ENCODE measurements at regions not wholly inside any gene's neighbourhood (a gene's known extent, or its start where the extent isn't known, plus 50 kb on each side); places are given as distances from the start of the nearest gene placed in this dataset.

DNA sequence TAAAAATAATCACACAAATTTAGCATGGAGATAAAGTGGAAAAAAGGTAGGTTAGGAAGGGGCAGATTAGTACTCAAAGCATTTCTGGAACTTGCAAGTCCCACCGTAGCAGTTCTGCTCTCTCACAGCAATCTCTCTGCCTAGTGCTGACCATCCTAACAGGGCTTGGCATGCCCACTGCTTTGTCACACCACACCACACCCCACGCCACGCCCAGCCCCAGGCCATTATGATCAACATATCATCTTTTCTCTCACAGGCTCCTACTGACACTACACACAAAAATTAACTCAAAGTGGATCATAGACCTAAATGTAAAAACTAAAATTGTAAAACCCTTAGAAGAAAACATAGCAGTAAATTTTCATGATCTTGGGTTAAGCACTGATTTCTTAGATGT lies 273.7 kb downstream of the DAD1 start:
- no peak for DNase-seq
- Histone ChIP-seq H3K9me3 (ENCODE audit: severe bottlenecking) (no peaks in the 10 kb centered on the region), H3K4me3 (ENCODE audit: low read depth, low read length) (no peak overlapping the region), H3K36me3 (no peaks in the 10 kb centered on the region), H3K27me3 (ENCODE audit: insufficient read depth, low read depth, severe bottlenecking) (peaks cover 44% of the 10 kb centered on the region), H3K27ac (no peak overlapping the region)
- TF ChIP-seq, protein P1, sequence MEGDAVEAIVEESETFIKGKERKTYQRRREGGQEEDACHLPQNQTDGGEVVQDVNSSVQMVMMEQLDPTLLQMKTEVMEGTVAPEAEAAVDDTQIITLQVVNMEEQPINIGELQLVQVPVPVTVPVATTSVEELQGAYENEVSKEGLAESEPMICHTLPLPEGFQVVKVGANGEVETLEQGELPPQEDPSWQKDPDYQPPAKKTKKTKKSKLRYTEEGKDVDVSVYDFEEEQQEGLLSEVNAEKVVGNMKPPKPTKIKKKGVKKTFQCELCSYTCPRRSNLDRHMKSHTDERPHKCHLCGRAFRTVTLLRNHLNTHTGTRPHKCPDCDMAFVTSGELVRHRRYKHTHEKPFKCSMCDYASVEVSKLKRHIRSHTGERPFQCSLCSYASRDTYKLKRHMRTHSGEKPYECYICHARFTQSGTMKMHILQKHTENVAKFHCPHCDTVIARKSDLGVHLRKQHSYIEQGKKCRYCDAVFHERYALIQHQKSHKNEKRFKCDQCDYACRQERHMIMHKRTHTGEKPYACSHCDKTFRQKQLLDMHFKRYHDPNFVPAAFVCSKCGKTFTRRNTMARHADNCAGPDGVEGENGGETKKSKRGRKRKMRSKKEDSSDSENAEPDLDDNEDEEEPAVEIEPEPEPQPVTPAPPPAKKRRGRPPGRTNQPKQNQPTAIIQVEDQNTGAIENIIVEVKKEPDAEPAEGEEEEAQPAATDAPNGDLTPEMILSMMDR (IDR thresholded peaks at IDR 0.05; ENCODE audit: low read depth, low read length) = no peak

DNA sequence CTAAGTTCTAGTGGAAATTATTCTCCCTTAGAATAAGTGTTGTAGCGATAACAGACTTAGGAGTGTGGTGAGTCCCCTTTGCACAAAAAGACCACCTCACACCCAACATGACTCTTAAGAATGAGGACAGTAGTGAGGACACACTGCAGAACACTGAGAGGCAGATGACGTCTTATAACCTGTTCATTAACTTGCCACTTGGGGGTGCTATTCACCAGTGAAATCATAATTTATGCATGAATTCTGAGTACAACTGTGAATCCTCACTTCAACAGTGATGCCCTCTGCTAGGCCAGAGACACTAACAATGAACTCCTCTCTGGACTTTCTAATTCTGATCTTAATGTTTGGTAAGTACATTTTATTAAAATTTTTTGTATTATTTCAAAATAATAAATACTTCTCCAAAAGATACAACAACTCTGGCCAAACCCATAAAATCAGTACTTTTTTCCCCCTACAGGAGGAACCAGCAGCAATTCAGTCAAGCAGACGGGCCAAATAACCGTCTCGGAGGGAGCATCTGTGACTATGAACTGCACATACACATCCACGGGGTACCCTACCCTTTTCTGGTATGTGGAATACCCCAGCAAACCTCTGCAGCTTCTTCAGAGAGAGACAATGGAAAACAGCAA lies 274.7 kb downstream of the DAD1 start:
- TF ChIP-seq, protein P1 (IDR thresholded peaks at IDR 0.05; ENCODE audit: low read depth, low read length) = peak; percentile 66
- Histone ChIP-seq H3K27ac (no peak overlapping the region), H3K27me3 (ENCODE audit: insufficient read depth, low read depth, severe bottlenecking) (peaks cover 51% of the 10 kb centered on the region), H3K9me3 (ENCODE audit: severe bottlenecking) (no peaks in the 10 kb centered on the region), H3K4me3 (ENCODE audit: low read depth, low read length) (no peak overlapping the region), H3K36me3 (no peaks in the 10 kb centered on the region)
- DNase-seq = peak; percentile 15

DNA sequence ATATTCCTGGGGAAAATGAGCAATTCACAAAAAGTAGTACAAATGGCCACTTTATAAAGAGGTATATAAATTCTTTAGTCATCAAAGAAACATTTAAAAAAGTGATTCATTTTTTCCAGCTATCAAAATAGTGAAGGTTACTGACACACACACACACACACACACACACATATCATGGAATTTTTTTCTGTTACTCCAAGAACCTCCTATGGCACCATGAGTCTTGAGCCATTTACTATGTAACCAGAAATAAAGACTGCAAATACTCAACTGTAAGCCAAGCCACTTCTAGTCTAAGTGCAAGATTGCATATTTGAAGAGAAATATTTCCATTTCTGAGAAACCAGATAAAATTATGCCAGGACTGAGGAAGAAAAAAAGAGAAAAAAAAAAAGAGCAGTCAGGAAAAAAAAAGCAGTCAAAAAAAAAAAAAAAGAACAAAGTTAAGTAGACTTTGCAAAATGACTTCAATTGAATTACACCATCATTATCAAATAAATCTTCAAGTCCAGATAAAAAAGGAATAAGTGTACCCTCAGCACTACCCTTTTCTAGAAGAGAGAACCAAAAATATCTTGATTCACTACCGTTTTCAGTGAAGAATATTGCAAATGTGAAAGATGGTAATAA lies 275.7 kb downstream of the DAD1 start:
- DNase-seq = no peak
- Histone ChIP-seq H3K4me3 (ENCODE audit: low read depth, low read length) (no peak overlapping the region), H3K9me3 (ENCODE audit: severe bottlenecking) (no peaks in the 10 kb centered on the region), H3K27me3 (ENCODE audit: insufficient read depth, low read depth, severe bottlenecking) (peaks cover 57% of the 10 kb centered on the region), H3K36me3 (no peaks in the 10 kb centered on the region), H3K27ac (no peak overlapping the region)
- TF ChIP-seq, protein P1 (IDR thresholded peaks at IDR 0.05; ENCODE audit: low read depth, low read length) = no peak

DNA sequence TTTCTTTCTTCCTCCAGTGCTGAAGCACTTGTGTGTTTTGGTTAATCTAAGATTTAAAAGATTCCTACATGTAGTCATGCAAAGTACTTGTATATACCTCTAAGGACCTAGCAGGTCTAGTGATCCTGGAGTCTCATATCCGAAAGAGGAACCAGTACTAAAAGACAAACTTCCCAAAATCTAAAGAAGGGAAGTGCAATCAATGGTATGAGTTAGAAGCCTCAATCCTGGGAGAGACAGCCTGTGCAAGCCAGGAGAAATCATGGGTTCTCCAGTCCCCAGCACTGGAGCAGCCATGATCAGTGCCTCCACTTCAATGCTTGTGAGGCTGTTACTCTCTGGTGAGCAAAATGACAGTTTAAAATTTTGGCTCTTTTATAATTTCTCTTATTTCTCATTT lies 277.4 kb downstream of the DAD1 start:
- H3K36me3 ChIP-seq = no peaks in the 10 kb centered on the region
- no peak for DNase-seq
- H3K27ac ChIP-seq = no peak overlapping the region
- no peaks in the 10 kb centered on the region for H3K9me3 ChIP-seq (ENCODE audit: severe bottlenecking)
- TF ChIP-seq, protein P1 (IDR thresholded peaks at IDR 0.05; ENCODE audit: low read depth, low read length) = no peak
- peaks cover 55% of the 10 kb centered on the region for H3K27me3 ChIP-seq (ENCODE audit: insufficient read depth, low read depth, severe bottlenecking)
- no peak overlapping the region for H3K4me3 ChIP-seq (ENCODE audit: low read depth, low read length)

DNA sequence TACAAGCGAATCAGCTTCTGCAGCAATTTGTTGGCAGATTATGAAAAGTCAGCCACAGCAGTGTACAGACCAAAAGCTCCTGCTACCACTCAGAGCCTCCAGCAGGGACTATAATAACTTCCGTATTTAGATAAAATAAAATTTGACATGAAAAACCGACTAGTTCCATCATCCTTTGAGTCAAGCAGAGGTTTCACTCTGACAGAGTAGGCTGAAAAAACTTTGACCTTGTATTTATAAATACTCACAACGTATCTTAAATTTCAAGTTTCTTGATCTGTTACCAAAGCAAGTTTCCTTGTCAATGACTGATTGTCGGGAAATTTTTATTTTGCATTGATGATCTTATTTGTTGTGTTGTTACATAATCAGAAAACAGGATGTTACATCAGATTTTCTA lies 283.4 kb downstream of the DAD1 start:
- DNase-seq = no peak
- H3K27me3 ChIP-seq (ENCODE audit: insufficient read depth, low read depth, severe bottlenecking) = peaks cover 74% of the 10 kb centered on the region
- no peak overlapping the region for H3K4me3 ChIP-seq (ENCODE audit: low read depth, low read length)
- no peaks in the 10 kb centered on the region for H3K9me3 ChIP-seq (ENCODE audit: severe bottlenecking)
- H3K27ac ChIP-seq = no peak overlapping the region
- TF ChIP-seq, protein P1 (IDR thresholded peaks at IDR 0.05; ENCODE audit: low read depth, low read length) = no peak
- H3K36me3 ChIP-seq = no peaks in the 10 kb centered on the region

DNA sequence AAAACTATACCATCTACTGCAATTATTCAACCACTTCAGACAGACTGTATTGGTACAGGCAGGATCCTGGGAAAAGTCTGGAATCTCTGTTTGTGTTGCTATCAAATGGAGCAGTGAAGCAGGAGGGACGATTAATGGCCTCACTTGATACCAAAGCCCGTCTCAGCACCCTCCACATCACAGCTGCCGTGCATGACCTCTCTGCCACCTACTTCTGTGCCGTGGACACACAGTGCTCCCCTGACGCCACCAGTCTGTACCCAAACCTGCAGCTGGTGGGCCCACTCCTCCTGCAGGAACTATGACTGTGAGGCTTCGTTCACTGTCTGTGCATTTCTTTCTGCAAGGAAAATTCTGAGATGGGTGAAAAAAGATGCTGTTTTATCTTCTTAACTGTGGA lies 284.7 kb downstream of the DAD1 start:
- Histone ChIP-seq H3K27ac (no peak overlapping the region), H3K36me3 (no peaks in the 10 kb centered on the region), H3K27me3 (ENCODE audit: insufficient read depth, low read depth, severe bottlenecking) (peaks cover 71% of the 10 kb centered on the region), H3K4me3 (ENCODE audit: low read depth, low read length) (no peak overlapping the region), H3K9me3 (ENCODE audit: severe bottlenecking) (no peaks in the 10 kb centered on the region)
- DNase-seq = no peak
- TF ChIP-seq, protein P1 (IDR thresholded peaks at IDR 0.05; ENCODE audit: low read depth, low read length) = no peak
